ENCODE measurements at regions not wholly inside any gene's neighbourhood (a gene's known extent, or its start where the extent isn't known, plus 50 kb on each side); places are given as distances from the start of the nearest gene placed in this dataset.

DNA sequence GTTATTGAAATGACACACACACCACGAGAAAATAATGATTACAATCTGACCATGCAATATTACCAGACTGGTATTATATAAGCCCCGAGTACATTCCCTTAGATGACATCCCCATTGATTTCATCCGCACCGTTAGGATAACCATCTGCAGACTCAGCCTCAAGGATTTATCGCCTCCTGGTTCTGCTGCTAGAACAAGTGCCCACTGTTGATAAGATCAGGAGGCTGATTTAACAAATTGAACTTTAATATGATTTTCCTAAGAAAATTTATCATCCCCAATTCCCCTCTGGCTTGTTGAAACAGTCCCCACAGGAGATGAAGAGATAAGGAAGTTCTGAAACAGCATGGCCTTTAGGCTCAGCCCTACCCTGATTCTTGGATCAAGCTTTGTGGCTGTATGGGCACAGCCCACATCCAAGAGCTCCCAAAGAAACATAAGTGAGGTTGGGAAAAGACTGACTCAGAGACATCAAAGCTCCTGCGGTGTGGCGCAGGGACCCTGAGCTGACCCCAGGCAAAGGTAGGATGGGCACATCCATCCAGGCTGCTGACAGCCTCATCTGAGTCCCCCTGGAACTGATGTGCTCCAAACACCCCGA, 59.2 kb upstream of the CHCHD3 start:
- intact Hi-C loops (cut with DNase I; ENCODE audit: low total_unique reads) = no loop called here
- Histone ChIP-seq H3K27ac (no peak overlapping the region), H3K4me1 (no peaks in the 10 kb centered on the region), H3K4me3 (no peak overlapping the region), H3K36me3 (ENCODE audit: low read depth, missing control alignments) (no peaks in the 10 kb centered on the region), H3K9me3 (no peaks in the 10 kb centered on the region), H3K27me3 (no peaks in the 10 kb centered on the region)
- TF ChIP-seq POLR2A (IDR thresholded peaks at IDR 0.05) = no peak
- TF ChIP-seq, protein P1, sequence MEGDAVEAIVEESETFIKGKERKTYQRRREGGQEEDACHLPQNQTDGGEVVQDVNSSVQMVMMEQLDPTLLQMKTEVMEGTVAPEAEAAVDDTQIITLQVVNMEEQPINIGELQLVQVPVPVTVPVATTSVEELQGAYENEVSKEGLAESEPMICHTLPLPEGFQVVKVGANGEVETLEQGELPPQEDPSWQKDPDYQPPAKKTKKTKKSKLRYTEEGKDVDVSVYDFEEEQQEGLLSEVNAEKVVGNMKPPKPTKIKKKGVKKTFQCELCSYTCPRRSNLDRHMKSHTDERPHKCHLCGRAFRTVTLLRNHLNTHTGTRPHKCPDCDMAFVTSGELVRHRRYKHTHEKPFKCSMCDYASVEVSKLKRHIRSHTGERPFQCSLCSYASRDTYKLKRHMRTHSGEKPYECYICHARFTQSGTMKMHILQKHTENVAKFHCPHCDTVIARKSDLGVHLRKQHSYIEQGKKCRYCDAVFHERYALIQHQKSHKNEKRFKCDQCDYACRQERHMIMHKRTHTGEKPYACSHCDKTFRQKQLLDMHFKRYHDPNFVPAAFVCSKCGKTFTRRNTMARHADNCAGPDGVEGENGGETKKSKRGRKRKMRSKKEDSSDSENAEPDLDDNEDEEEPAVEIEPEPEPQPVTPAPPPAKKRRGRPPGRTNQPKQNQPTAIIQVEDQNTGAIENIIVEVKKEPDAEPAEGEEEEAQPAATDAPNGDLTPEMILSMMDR (IDR thresholded peaks at IDR 0.05) = no peak
- WGBS, 2 donors = 86 to 92% methylated on average over 8 of the region's 8 CpGs
- DNase-seq = no peak

DNA sequence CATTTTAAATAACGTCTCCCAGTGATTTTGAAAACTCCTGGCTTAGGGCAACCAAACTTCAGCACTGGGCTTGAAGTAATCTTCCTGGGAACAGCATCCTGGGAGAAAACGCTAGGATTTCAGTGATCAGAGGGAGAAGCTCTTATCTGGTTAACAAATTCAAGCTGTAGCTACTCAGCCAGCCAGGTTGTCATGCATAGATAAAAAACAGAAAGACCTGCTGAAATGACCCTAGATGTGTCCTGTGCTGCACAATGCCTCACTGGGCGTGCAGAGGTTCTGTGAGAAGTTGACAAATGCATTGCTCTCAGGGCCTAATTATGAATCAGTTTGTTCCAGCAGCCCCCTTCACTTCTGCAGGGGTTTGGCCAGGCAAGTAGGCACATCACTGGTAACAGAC, 68.9 kb upstream of the CHCHD3 start:
- DNase-seq = no peak
- Histone ChIP-seq H3K36me3 (ENCODE audit: low read depth, missing control alignments) (no peaks in the 10 kb centered on the region), H3K27ac (no peak overlapping the region), H3K4me3 (no peak overlapping the region), H3K4me1 (no peaks in the 10 kb centered on the region), H3K27me3 (no peaks in the 10 kb centered on the region), H3K9me3 (no peaks in the 10 kb centered on the region)
- 50 to 66% methylated on average over 3 of the region's 3 CpGs for WGBS, 2 donors
- TF ChIP-seq, protein P1 (IDR thresholded peaks at IDR 0.05) = no peak
- TF ChIP-seq POLR2A (IDR thresholded peaks at IDR 0.05) = no peak
- intact Hi-C loops (cut with DNase I; ENCODE audit: low total_unique reads) = no loop called here

DNA sequence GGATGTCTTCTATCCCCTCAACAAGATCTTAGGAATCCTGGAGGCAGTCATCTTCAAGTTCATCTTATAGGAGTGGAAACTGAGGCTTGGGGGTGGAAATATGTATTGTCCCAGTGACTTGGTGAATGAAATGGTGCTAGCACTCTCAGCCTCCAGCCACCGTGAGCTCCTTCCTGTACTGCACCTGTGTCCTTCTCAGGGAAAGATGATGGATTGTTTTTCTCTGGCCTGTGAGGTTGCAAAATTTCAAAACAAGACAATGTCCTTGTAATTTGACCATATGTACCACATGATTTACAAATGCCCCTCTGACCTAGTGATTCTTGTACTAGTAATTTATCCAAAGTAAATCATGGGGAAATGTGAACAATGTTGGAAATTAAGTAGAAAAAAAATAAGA, 71.0 kb upstream of the CHCHD3 start:
- intact Hi-C loops (cut with DNase I; ENCODE audit: low total_unique reads) = no loop called here
- no peaks in the 10 kb centered on the region for H3K9me3 ChIP-seq
- DNase-seq = no peak
- no peak overlapping the region for H3K27ac ChIP-seq
- H3K36me3 ChIP-seq (ENCODE audit: low read depth, missing control alignments) = no peaks in the 10 kb centered on the region
- TF ChIP-seq, protein P1 (IDR thresholded peaks at IDR 0.05) = no peak
- TF ChIP-seq POLR2A (IDR thresholded peaks at IDR 0.05) = no peak
- WGBS, 2 donors = 55% methylated on average over 1 of the region's 1 CpG
- no peaks in the 10 kb centered on the region for H3K4me1 ChIP-seq
- no peaks in the 10 kb centered on the region for H3K27me3 ChIP-seq
- H3K4me3 ChIP-seq = no peak overlapping the region

DNA sequence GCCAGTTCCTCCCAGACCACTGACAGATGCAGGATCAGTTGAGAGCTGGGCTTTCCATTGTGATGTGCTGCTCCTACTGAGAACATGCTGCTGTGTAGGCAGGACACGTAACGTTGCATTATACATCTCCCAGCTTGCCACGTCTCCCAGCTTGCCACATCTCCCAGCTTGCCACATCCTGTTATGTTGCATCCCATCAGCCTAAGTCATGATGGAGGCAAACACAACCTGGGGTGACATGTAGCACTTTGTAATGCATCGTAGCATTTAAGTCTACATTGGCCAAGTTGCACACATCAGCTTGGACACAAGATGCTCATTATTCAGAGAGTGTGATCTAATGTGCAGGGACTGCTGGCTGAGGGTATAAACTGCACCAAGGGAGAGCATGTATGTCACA, 73.3 kb upstream of the CHCHD3 start:
- no peaks in the 10 kb centered on the region for H3K4me1 ChIP-seq
- H3K9me3 ChIP-seq = no peaks in the 10 kb centered on the region
- no peaks in the 10 kb centered on the region for H3K27me3 ChIP-seq
- H3K4me3 ChIP-seq = no peak overlapping the region
- no peak overlapping the region for H3K27ac ChIP-seq
- no peaks in the 10 kb centered on the region for H3K36me3 ChIP-seq (ENCODE audit: low read depth, missing control alignments)
- no peak for DNase-seq
- intact Hi-C loops (cut with DNase I; ENCODE audit: low total_unique reads) = no loop called here
- WGBS, 2 donors = 85 to 99% methylated on average over 4 of the region's 4 CpGs
- TF ChIP-seq, protein P1 (IDR thresholded peaks at IDR 0.05) = no peak
- no peak for TF ChIP-seq POLR2A (IDR thresholded peaks at IDR 0.05)

DNA sequence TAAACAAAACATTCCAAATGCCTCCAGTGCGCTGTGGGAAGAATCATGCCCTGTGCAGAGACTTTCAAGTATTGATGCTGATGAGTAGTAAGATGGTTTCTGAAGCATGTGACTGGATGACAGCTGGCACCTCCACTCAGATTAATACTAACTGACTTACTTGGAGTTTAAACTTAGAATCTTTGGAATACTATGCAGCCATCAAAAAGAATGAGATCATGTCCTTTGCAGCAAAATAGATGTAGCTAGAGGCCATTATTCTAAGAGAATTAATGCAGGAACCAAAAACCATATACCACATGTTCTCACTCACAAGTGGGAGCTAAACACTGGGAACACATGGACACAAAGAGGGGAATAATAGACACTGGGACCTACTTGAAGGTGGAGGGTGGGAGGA, 73.8 kb upstream of the CHCHD3 start:
- WGBS, 2 donors = 88 to 100% methylated on average over 1 of the region's 1 CpG
- no peak for DNase-seq
- intact Hi-C loops (cut with DNase I; ENCODE audit: low total_unique reads) = no loop called here

More for the DNA sequence above, 73.8 kb upstream of the CHCHD3 start:
- TF ChIP-seq, protein P1 (IDR thresholded peaks at IDR 0.05) = no peak
- no peak for TF ChIP-seq POLR2A (IDR thresholded peaks at IDR 0.05)
- H3K27me3 ChIP-seq = no peaks in the 10 kb centered on the region
- H3K27ac ChIP-seq = no peak overlapping the region
- H3K4me3 ChIP-seq = no peak overlapping the region
- no peaks in the 10 kb centered on the region for H3K9me3 ChIP-seq
- no peaks in the 10 kb centered on the region for H3K4me1 ChIP-seq
- H3K36me3 ChIP-seq (ENCODE audit: low read depth, missing control alignments) = no peaks in the 10 kb centered on the region
